ENCODE measurements at regions not wholly inside any gene's neighbourhood (a gene's known extent, or its start where the extent isn't known, plus 50 kb on each side); places are given as distances from the start of the nearest gene placed in this dataset.

DNA sequence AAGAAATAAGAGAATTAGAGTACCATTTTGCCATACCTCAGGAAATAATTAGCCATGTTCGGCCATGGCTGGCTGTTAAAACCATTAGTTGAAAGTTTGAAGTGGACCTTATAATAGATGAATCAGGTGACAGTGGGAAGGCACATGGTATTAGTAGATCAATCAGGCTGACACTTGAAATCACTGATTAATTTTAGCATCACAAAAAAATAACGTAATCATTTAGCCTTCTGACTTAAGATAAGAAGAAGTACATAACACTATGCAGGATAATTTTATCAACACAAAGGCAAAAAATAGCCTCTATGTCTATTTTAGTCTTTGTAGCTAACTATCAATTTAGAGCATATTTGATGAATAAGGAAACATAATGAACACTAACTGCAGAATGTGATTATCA is 615.5 kb downstream of the PCDH17 start:
- H3K9me3 ChIP-seq: no peaks in the 10 kb centered on the region; the same call in 1 of the 2 replicates
- H3K4me3 ChIP-seq (ENCODE audit: low read depth, low read length): no peak overlapping the region
- DNase-seq: no peak
- TF ChIP-seq, protein P1, sequence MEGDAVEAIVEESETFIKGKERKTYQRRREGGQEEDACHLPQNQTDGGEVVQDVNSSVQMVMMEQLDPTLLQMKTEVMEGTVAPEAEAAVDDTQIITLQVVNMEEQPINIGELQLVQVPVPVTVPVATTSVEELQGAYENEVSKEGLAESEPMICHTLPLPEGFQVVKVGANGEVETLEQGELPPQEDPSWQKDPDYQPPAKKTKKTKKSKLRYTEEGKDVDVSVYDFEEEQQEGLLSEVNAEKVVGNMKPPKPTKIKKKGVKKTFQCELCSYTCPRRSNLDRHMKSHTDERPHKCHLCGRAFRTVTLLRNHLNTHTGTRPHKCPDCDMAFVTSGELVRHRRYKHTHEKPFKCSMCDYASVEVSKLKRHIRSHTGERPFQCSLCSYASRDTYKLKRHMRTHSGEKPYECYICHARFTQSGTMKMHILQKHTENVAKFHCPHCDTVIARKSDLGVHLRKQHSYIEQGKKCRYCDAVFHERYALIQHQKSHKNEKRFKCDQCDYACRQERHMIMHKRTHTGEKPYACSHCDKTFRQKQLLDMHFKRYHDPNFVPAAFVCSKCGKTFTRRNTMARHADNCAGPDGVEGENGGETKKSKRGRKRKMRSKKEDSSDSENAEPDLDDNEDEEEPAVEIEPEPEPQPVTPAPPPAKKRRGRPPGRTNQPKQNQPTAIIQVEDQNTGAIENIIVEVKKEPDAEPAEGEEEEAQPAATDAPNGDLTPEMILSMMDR (IDR thresholded peaks at IDR 0.05; ENCODE audit: low read depth, low read length): no peak
- no peaks in the 10 kb centered on the region for H3K36me3 ChIP-seq
- H3K27me3 ChIP-seq: no peaks in the 10 kb centered on the region
- no peaks in the 10 kb centered on the region for H3K4me1 ChIP-seq

DNA sequence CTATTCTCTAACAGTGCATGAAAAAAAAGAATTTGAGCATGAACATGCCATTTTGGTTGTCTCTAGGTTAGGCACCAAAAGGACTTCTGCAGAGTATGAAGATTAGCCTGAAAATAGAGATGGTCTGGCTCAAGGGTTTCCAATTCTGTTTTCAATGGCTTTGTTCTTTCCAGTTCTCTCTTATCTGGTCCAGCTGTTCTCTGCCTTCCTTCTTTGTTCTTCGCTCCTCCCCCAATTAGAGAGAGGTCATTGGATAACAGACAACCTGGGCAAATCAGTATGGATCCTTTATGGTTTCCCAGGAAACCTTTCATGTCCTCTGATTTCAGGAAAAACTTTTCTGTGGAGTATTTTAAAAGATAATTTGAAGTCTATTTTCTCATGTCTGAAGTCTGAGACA is 623.4 kb downstream of the PCDH17 start:
- Histone ChIP-seq H3K27me3 (no peaks in the 10 kb centered on the region), H3K4me1 (no peaks in the 10 kb centered on the region), H3K9me3 (no peaks in the 10 kb centered on the region), H3K36me3 (no peaks in the 10 kb centered on the region), H3K4me3 (ENCODE audit: low read depth, low read length) (no peak overlapping the region)
- DNase-seq: no peak
- TF ChIP-seq, protein P1 (IDR thresholded peaks at IDR 0.05; ENCODE audit: low read depth, low read length): no peak

DNA sequence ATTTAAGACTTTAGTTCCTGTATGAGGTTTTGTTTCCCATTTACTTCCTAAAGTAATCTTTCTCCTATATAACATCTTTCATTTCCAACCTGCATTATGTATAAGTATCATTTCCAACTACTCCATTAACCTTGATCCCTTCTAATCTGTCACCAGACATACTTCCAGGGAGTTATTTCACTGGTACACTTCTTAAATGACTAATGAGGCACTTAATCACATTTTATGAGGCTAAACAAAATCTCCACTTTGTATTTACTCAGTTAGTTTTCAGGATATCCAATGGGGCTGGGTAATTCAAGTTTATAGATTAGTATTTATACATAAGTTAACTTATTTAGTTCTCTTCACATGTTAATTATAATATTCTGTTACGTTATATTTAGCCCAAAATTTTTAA is 634.7 kb downstream of the PCDH17 start:
- no peak for DNase-seq
- Histone ChIP-seq H3K27me3 (no peaks in the 10 kb centered on the region), H3K36me3 (no peaks in the 10 kb centered on the region), H3K4me3 (ENCODE audit: low read depth, low read length) (no peak overlapping the region), H3K9me3 (no peaks in the 10 kb centered on the region), H3K4me1 (no peaks in the 10 kb centered on the region)
- TF ChIP-seq, protein P1 (IDR thresholded peaks at IDR 0.05; ENCODE audit: low read depth, low read length): no peak

DNA sequence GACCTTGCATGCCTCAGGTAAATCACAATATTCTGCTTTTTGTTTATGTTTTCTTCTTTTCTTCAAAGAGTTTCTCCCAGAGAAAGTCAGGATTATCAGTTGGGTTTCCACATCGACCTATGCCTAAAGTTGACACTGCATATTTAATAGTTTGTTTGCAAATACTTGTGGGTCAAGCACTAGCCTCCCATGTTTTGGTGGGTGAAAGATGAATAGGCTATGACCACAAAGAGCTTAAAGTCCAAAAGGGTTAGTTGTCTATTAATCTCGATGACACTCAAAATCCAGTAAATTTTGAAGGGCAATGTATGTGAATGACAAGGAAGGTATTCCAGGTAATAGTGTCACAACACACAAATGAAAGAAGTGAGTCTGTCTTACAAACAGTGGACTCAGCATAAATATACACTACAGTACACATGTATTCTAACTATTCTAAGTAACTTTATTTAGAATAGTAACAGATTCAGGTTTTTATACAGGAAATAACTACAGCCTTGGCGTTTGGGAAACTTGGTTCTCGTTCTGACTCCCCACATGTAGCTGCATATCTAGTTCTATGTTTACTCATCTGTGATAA is 667.1 kb downstream of the PCDH17 start:
- H3K36me3 ChIP-seq: no peaks in the 10 kb centered on the region
- H3K4me3 ChIP-seq (ENCODE audit: low read depth, low read length): no peak overlapping the region
- H3K27me3 ChIP-seq: no peaks in the 10 kb centered on the region
- no peaks in the 10 kb centered on the region for H3K9me3 ChIP-seq
- TF ChIP-seq, protein P1 (IDR thresholded peaks at IDR 0.05; ENCODE audit: low read depth, low read length): no peak
- no peak for DNase-seq
- no peaks in the 10 kb centered on the region for H3K4me1 ChIP-seq

DNA sequence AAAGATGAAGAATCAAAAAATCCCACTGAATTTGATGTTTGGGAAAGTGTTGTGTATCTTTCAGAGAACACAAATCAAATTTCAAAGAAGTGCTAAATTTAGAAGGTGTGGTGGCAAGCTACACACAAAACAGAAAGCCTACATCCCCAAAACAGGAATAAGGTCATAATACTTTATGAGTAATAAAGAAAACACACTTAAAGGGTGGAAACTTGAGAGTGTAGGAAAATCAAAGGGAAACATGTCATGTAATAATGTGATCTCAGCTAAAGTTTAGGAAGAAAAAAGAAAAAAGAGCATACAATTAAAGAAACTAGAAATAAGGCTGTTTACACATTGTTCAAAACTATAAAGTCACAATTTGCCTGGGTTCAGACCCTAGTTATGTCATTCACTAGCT is 668.7 kb downstream of the PCDH17 start:
- Histone ChIP-seq H3K27me3 (no peaks in the 10 kb centered on the region), H3K4me1 (no peaks in the 10 kb centered on the region), H3K4me3 (ENCODE audit: low read depth, low read length) (no peak overlapping the region), H3K9me3 (no peaks in the 10 kb centered on the region), H3K36me3 (no peaks in the 10 kb centered on the region)
- TF ChIP-seq, protein P1 (IDR thresholded peaks at IDR 0.05; ENCODE audit: low read depth, low read length): no peak
- no peak for DNase-seq

DNA sequence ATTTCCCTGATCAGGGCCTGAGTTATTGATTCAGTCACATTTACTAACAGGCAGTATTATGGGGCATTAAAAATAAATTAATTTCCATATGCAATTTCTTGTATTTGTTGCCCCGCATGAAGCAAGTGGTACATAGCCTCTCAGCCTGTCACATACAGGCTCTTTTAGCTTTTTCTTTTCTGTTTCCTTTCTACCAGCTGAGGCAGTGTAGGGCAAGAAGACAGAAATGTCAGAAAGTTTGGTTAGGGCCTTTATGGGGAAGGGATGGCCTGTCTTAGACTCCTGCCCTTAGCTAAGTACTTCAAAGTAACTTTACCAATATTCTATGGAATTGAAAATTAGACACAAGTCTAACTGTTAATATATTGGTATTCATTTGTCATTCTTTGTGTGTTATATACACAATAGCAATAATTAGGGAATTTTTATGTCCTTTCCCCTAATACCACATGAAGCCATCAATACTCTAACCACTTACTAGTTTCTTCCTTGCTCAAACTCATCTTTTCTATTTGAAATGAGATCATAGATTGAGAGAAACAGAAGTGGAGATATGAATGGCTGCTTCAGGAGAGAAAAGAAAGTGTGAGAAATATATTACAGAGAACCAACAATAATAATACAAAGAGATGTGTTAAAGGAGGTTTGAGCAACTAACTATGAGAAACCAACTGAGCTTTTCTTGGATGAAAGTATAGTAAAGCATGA is 669.6 kb downstream of the PCDH17 start:
- TF ChIP-seq, protein P1 (IDR thresholded peaks at IDR 0.05; ENCODE audit: low read depth, low read length): no peak
- Histone ChIP-seq H3K36me3 (no peaks in the 10 kb centered on the region), H3K4me1 (no peaks in the 10 kb centered on the region), H3K9me3 (no peaks in the 10 kb centered on the region), H3K27me3 (no peaks in the 10 kb centered on the region), H3K4me3 (ENCODE audit: low read depth, low read length) (no peak overlapping the region)
- no peak for DNase-seq

Measured in BE2C (cell line).